Right renal pelvis (tissue), 4 donors: ENCODE measurements at regions not wholly inside any gene's neighbourhood (a gene's known extent, or its start where the extent isn't known, plus 50 kb on each side); places are given as distances from the start of the nearest gene placed in this dataset.

Experiments
- DNase-seq, 4 donors: peaks; one replicate each; pipeline ENCODE4 v3.0.0-alpha.2; 2013; ENCODE audit warnings: low read depth in 4 of 4, low spot score in 3 of 4, missing footprints in 1 of 4

- no peak for DNase-seq
Observed at GRCh38 chrX:149161435-149162088, 343.5 kb downstream of the IDS start.

- DNase-seq: no peak
Observed at GRCh38 chrX:149157976-149158375, 347.1 kb downstream of the IDS start.

- no peak for DNase-seq
Observed at GRCh38 chrX:149152941-149153340, 352.2 kb downstream of the IDS start.

- DNase-seq: no peak
Observed at GRCh38 chrX:149151805-149152757, 353.0 kb downstream of the IDS start.

GRCh38 chrX:149145845-149146285, 359.2 kb downstream of the IDS start:
- DNase-seq: no peak

- no peak for DNase-seq
Observed at GRCh38 chrX:149131774-149132173, 373.3 kb downstream of the IDS start.

GRCh38 chrX:149129767-149130166, 375.3 kb downstream of the IDS start:
- no peak for DNase-seq

- no peak for DNase-seq
Observed at GRCh38 chrX:149124526-149125108, 380.5 kb downstream of the IDS start.

- DNase-seq: no peak
Observed at GRCh38 chrX:149121206-149121920, 383.7 kb downstream of the IDS start.

- DNase-seq: no peak
Observed at GRCh38 chrX:149120459-149120858, 384.6 kb downstream of the IDS start.

- no peak for DNase-seq
Observed at GRCh38 chrX:149114874-149115273, 390.2 kb downstream of the IDS start.

GRCh38 chrX:149114001-149114400, 391.1 kb downstream of the IDS start:
- DNase-seq: no peak

- DNase-seq: no peak
Observed at GRCh38 chrX:149097786-149098185, 407.3 kb downstream of the IDS start.

- no peak for DNase-seq
Observed at GRCh38 chrX:149092179-149092578, 412.9 kb downstream of the IDS start.

- no peak for DNase-seq
Observed at GRCh38 chrX:149079805-149080406, 425.2 kb downstream of the IDS start.

- DNase-seq: peak; percentile 16 to 36 (median 27)
Observed at GRCh38 chrX:149074398-149074797, 430.7 kb downstream of the IDS start.

GRCh38 chrX:149073479-149073878, 431.6 kb downstream of the IDS start:
- no peak for DNase-seq

GRCh38 chrX:149069899-149070298, 435.2 kb downstream of the IDS start:
- DNase-seq: no peak

- DNase-seq: no peak
Observed at GRCh38 chrX:149060921-149061320, 444.2 kb downstream of the IDS start.
